ENCODE measurements at regions not wholly inside any gene's neighbourhood (a gene's known extent, or its start where the extent isn't known, plus 50 kb on each side); places are given as distances from the start of the nearest gene placed in this dataset.

DNA sequence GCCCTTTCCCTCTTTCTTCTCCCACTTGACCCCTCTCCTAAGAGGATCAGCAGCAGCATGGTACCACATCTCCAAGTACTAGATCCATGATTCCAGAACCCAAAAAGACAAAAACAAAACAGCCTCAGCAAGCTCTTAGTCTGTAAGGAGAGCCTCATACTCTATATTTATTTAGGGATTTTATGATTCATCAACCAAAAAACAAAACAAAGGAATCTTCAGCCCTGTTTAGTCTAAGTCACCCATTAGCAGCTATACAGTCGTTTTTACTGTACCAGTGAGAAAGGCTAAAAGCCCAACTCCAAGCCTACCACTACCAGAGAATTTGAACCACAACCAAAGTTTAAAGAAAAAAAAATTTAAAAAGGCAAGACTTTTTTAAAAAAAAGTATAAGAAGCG is 1020.3 kb upstream of the CADM2 start:
- DNase-seq (ENCODE audit: low read depth): no peak
- no peak overlapping the region for H3K4me3 ChIP-seq (ENCODE audit: low read depth, low read length)
- TF ChIP-seq MYC (IDR thresholded peaks at IDR 0.05; ENCODE audit: low read depth, low read length) (no peak), POLR2A (IDR thresholded peaks at IDR 0.05; ENCODE audit: extremely low read depth, insufficient read length) (no peak)
- TF ChIP-seq, protein P1, sequence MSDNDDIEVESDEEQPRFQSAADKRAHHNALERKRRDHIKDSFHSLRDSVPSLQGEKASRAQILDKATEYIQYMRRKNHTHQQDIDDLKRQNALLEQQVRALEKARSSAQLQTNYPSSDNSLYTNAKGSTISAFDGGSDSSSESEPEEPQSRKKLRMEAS (IDR thresholded peaks at IDR 0.05; ENCODE audit: low read depth, low read length): no peak
- TF ChIP-seq, protein P2, sequence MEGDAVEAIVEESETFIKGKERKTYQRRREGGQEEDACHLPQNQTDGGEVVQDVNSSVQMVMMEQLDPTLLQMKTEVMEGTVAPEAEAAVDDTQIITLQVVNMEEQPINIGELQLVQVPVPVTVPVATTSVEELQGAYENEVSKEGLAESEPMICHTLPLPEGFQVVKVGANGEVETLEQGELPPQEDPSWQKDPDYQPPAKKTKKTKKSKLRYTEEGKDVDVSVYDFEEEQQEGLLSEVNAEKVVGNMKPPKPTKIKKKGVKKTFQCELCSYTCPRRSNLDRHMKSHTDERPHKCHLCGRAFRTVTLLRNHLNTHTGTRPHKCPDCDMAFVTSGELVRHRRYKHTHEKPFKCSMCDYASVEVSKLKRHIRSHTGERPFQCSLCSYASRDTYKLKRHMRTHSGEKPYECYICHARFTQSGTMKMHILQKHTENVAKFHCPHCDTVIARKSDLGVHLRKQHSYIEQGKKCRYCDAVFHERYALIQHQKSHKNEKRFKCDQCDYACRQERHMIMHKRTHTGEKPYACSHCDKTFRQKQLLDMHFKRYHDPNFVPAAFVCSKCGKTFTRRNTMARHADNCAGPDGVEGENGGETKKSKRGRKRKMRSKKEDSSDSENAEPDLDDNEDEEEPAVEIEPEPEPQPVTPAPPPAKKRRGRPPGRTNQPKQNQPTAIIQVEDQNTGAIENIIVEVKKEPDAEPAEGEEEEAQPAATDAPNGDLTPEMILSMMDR (IDR thresholded peaks at IDR 0.05; ENCODE audit: low read depth, low read length): no peak

DNA sequence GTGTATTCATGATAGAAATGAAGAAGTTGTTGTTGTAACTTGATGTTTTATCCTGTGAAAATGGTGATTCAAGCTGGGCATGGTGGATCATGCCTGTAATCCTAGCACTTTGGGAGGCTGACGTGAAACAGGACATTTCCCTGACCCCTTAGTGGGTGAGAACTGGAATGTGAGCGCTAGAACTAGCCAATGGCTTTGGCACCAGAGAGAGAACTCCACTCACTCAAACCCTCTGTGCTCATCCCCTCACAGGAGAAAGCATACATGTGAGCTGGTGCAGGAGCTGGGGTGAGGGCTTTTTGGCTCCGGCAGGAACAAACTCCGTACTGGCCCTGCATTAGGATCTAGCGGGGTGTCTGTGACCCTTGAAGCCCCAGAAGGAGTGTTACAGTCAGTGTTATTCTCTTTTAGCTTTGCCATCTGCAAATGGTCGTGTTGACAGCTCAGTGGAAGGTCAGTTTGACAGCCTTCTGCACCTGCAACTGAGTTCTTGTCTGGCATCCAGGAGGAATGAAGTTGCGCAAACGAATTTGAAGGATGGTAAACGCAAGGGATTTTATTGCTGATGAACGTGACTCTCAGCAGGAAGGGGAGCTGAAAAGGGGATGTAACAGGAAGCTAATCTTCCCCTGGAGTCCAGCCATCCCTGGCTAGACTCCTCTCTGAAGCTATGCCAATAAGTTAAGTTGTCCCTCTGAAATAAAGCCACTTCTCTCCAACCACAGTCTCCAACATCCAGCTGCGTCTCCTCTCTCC is 1016.6 kb upstream of the CADM2 start:
- TF ChIP-seq, protein P2 (IDR thresholded peaks at IDR 0.05; ENCODE audit: low read depth, low read length): no peak
- TF ChIP-seq POLR2A (IDR thresholded peaks at IDR 0.05; ENCODE audit: extremely low read depth, insufficient read length): no peak
- TF ChIP-seq, protein P1 (IDR thresholded peaks at IDR 0.05; ENCODE audit: low read depth, low read length): no peak
- no peak for TF ChIP-seq MYC (IDR thresholded peaks at IDR 0.05; ENCODE audit: low read depth, low read length)
- no peak overlapping the region for H3K4me3 ChIP-seq (ENCODE audit: low read depth, low read length)
- no peak for DNase-seq (ENCODE audit: low read depth)

DNA sequence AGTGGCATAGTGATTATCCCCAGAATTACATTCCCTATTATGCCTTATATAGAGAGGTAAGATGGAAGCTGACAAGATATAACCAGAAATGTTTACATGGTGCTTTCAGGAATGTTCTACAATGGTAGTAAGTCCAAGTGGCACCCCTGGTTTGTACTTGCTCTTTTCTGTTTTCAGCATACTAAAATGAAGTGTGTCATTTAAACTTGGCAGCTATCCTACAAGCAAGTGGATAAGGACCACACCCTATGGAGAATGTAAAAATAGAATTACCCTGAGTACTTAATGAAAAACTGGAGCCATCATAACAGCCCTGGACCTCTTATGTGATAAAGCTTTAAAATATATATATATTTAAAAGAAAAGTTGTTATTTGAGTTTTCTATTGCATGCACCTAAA is 1012.7 kb upstream of the CADM2 start:
- H3K4me3 ChIP-seq (ENCODE audit: low read depth, low read length): no peak overlapping the region
- TF ChIP-seq, protein P1 (IDR thresholded peaks at IDR 0.05; ENCODE audit: low read depth, low read length): no peak
- TF ChIP-seq, protein P2 (IDR thresholded peaks at IDR 0.05; ENCODE audit: low read depth, low read length): no peak
- TF ChIP-seq POLR2A (IDR thresholded peaks at IDR 0.05; ENCODE audit: extremely low read depth, insufficient read length) (no peak), MYC (IDR thresholded peaks at IDR 0.05; ENCODE audit: low read depth, low read length) (no peak)
- DNase-seq (ENCODE audit: low read depth): no peak

DNA sequence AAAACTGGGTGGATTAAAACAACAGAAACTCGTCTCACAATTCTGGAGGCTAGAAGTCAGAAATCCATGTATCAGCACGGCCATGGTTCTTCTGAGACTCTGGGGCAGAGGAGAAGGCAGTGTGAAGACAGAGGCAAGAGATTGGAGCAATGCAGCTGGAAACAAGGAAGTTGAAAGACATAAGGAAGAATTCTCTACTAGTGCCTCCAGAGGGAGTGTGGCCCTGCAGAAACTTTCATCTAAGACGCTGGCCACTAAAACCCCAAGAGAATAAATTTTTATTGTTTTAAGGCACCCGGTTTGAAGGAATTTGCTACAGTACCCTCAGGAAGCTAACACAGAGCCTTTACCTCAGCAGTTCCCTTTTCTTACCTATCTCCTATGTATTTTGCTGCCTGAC is 1012.2 kb upstream of the CADM2 start:
- TF ChIP-seq, protein P2 (IDR thresholded peaks at IDR 0.05; ENCODE audit: low read depth, low read length): no peak
- TF ChIP-seq MYC (IDR thresholded peaks at IDR 0.05; ENCODE audit: low read depth, low read length) (no peak), POLR2A (IDR thresholded peaks at IDR 0.05; ENCODE audit: extremely low read depth, insufficient read length) (no peak)
- TF ChIP-seq, protein P1 (IDR thresholded peaks at IDR 0.05; ENCODE audit: low read depth, low read length): no peak
- DNase-seq (ENCODE audit: low read depth): peak; percentile 23

DNA sequence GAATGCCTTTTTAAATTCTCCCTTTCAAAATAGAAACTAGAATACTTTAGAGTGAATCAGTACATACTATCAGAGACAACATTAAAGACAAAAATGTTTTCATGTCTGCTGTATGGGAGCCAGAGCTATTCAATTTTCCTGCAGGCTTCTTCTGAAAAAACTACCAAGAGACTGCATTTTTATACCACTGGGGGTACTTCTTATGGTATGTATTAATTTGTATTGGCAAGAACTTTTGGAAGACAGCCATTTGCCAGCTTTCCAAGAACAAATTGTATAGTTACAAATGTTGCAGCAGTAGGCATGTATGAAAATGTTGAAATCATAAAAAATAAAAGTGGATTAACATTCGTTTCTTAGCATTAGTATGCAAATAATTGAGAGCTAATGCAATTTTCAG is 1010.0 kb upstream of the CADM2 start:
- TF ChIP-seq, protein P1 (IDR thresholded peaks at IDR 0.05; ENCODE audit: low read depth, low read length): no peak
- TF ChIP-seq, protein P2 (IDR thresholded peaks at IDR 0.05; ENCODE audit: low read depth, low read length): no peak
- no peak for TF ChIP-seq MYC (IDR thresholded peaks at IDR 0.05; ENCODE audit: low read depth, low read length)
- no peak for TF ChIP-seq POLR2A (IDR thresholded peaks at IDR 0.05; ENCODE audit: extremely low read depth, insufficient read length)
- no peak for DNase-seq (ENCODE audit: low read depth)
- H3K4me3 ChIP-seq (ENCODE audit: low read depth, low read length): no peak overlapping the region

More for the DNA sequence above, 1012.2 kb upstream of the CADM2 start:
- H3K4me3 ChIP-seq (ENCODE audit: low read depth, low read length): no peak overlapping the region

Measured in NB4 (cell line).